ENCODE measurements at regions not wholly inside any gene's neighbourhood (a gene's known extent, or its start where the extent isn't known, plus 50 kb on each side); places are given as distances from the start of the nearest gene placed in this dataset.

- H3K9me3 Mint-ChIP-seq (ENCODE audit: low read depth), result peaks cover under 1% of the 10 kb centered on the region
- H3K4me1 Mint-ChIP-seq (ENCODE audit: low read depth), result no peaks in the 10 kb centered on the region
- peaks cover 10% of the 10 kb centered on the region for H3K27me3 Mint-ChIP-seq (ENCODE audit: low read depth)
- TF ChIP-seq, protein P1, sequence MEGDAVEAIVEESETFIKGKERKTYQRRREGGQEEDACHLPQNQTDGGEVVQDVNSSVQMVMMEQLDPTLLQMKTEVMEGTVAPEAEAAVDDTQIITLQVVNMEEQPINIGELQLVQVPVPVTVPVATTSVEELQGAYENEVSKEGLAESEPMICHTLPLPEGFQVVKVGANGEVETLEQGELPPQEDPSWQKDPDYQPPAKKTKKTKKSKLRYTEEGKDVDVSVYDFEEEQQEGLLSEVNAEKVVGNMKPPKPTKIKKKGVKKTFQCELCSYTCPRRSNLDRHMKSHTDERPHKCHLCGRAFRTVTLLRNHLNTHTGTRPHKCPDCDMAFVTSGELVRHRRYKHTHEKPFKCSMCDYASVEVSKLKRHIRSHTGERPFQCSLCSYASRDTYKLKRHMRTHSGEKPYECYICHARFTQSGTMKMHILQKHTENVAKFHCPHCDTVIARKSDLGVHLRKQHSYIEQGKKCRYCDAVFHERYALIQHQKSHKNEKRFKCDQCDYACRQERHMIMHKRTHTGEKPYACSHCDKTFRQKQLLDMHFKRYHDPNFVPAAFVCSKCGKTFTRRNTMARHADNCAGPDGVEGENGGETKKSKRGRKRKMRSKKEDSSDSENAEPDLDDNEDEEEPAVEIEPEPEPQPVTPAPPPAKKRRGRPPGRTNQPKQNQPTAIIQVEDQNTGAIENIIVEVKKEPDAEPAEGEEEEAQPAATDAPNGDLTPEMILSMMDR (IDR thresholded peaks at IDR 0.05), result no peak
- no peak overlapping the region for H3K4me3 Mint-ChIP-seq (ENCODE audit: unreplicated experiment)
- H3K36me3 Mint-ChIP-seq (ENCODE audit: low read depth), result no peaks in the 10 kb centered on the region
- no peak for DNase-seq (ENCODE audit: low spot score)
- no peak overlapping the region for H3K27ac Mint-ChIP-seq (ENCODE audit: unreplicated experiment)
Observed at GRCh38 chr1:209326831-209327230, 256.7 kb upstream of the CAMK1G start.

GRCh38 chr1:209328196-209328595 lies 255.3 kb upstream of the CAMK1G start:
- H3K4me1 Mint-ChIP-seq (ENCODE audit: low read depth), result no peaks in the 10 kb centered on the region
- no peaks in the 10 kb centered on the region for H3K36me3 Mint-ChIP-seq (ENCODE audit: low read depth)
- H3K4me3 Mint-ChIP-seq (ENCODE audit: unreplicated experiment), result no peak overlapping the region
- H3K27ac Mint-ChIP-seq (ENCODE audit: unreplicated experiment), result no peak overlapping the region
- H3K9me3 Mint-ChIP-seq (ENCODE audit: low read depth), result no peaks in the 10 kb centered on the region
- DNase-seq (ENCODE audit: low spot score), result no peak
- TF ChIP-seq, protein P1 (IDR thresholded peaks at IDR 0.05), result no peak
- peaks cover 14% of the 10 kb centered on the region for H3K27me3 Mint-ChIP-seq (ENCODE audit: low read depth)

GRCh38 chr1:209335178-209335577 lies 248.3 kb upstream of the CAMK1G start:
- Mint-ChIP-seq H3K4me1 (ENCODE audit: low read depth) (peaks cover 4% of the 10 kb centered on the region), H3K27me3 (ENCODE audit: low read depth) (peaks cover 32% of the 10 kb centered on the region), H3K9me3 (ENCODE audit: low read depth) (no peaks in the 10 kb centered on the region), H3K36me3 (ENCODE audit: low read depth) (no peaks in the 10 kb centered on the region), H3K4me3 (ENCODE audit: unreplicated experiment) (no peak overlapping the region), H3K27ac (ENCODE audit: unreplicated experiment) (no peak overlapping the region)
- DNase-seq (ENCODE audit: low spot score), result no peak
- TF ChIP-seq, protein P1 (IDR thresholded peaks at IDR 0.05), result peak; percentile 79

DNA sequence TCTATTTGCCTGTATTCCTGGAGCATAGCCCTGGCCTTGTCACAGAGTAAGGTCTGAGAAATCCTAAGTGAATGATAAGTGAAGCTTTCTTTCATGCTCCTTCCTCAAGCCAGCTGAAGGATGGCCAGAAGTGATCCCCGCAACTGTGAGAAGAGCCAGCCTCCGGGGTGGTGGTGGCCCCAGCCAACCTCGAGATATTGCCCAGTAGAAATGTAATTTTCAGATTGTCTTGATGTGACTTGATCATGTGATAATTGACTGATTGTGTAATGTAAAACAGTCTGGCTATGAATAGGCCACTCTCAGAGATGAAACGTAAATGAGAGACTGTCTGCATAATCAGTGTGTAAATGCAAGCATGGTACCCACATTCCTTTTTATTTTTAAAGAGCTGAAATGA lies 242.4 kb upstream of the CAMK1G start:
- Mint-ChIP-seq H3K36me3 (ENCODE audit: low read depth) (no peaks in the 10 kb centered on the region), H3K4me3 (ENCODE audit: unreplicated experiment) (no peak overlapping the region), H3K9me3 (ENCODE audit: low read depth) (no peaks in the 10 kb centered on the region), H3K27me3 (ENCODE audit: low read depth) (peaks cover 22% of the 10 kb centered on the region), H3K4me1 (ENCODE audit: low read depth) (no peaks in the 10 kb centered on the region), H3K27ac (ENCODE audit: unreplicated experiment) (no peak overlapping the region)
- TF ChIP-seq, protein P1 (IDR thresholded peaks at IDR 0.05), result no peak
- no peak for DNase-seq (ENCODE audit: low spot score)

GRCh38 chr1:209341673-209342420 lies 241.7 kb upstream of the CAMK1G start:
- H3K27ac Mint-ChIP-seq (ENCODE audit: unreplicated experiment), result no peak overlapping the region
- H3K36me3 Mint-ChIP-seq (ENCODE audit: low read depth), result peaks cover 1% of the 10 kb centered on the region
- H3K27me3 Mint-ChIP-seq (ENCODE audit: low read depth), result peaks cover 22% of the 10 kb centered on the region
- no peaks in the 10 kb centered on the region for H3K9me3 Mint-ChIP-seq (ENCODE audit: low read depth)
- no peaks in the 10 kb centered on the region for H3K4me1 Mint-ChIP-seq (ENCODE audit: low read depth)
- TF ChIP-seq, protein P1 (IDR thresholded peaks at IDR 0.05), result no peak
- no peak for DNase-seq (ENCODE audit: low spot score)
- no peak overlapping the region for H3K4me3 Mint-ChIP-seq (ENCODE audit: unreplicated experiment)
